ENCODE measurements at regions not wholly inside any gene's neighbourhood (a gene's known extent, or its start where the extent isn't known, plus 50 kb on each side); places are given as distances from the start of the nearest gene placed in this dataset.

DNA sequence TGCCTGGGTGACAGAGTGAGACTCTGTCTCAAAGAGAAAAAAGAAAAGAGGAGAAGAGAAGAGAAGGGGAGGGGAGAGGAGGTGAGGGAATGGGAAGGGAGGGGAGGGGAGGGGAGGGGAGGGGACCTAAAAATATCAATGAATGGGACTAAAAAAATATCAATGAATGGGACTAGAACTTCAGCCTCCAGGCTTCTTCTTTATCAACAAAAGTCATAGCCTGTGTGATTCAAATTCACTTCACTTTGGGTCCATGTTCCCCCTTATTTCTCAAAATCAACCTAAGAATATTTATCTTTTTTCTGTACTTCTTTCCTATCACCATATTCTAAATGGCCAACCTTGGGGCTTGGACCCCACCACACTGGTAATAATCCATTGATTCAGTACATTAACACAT is 92.1 kb upstream of the PIK3C3 start:
- Histone ChIP-seq H3K27ac (no peak overlapping the region), H3K36me3 (no peaks in the 10 kb centered on the region), H3K4me3 (no peak overlapping the region), H3K4me1 (replicated peaks) (no peaks in the 10 kb centered on the region), H3K9me3 (replicated peaks) (no peaks in the 10 kb centered on the region), H3K27me3 (replicated peaks) (0 out of 2 replicates have a peak, but pooled peaks cover 6% of the 10 kb centered on the region)
- no peak for DNase-seq (ENCODE audit: low read depth in 1 of 2, low spot score in 2 of 2)

DNA sequence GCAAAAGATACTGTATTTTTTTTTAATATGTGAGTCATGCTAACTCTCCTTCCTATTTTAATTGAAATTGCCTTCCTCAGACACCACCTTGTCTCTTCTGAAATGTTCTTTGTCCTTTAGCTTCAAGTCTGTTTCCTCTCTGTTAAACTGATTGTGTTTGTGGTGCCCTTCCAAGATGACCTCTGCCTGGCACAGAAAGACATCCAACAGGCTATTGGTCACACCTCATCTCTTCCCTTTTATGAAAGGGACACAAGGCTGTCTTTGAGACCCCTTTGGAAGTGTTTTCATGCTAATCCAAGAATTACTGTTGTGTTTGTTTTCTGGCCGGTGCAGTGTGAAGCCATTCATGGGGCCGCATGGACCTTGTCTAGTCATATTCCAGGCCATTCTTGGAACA is 94.0 kb upstream of the PIK3C3 start:
- no peaks in the 10 kb centered on the region for H3K36me3 ChIP-seq
- H3K27me3 ChIP-seq (replicated peaks): 0 out of 2 replicates have a peak, but pooled peaks cover 6% of the 10 kb centered on the region
- no peaks in the 10 kb centered on the region for H3K9me3 ChIP-seq (replicated peaks)
- H3K27ac ChIP-seq: no peak overlapping the region
- DNase-seq (ENCODE audit: low read depth in 1 of 2, low spot score in 2 of 2): no peak
- H3K4me1 ChIP-seq (replicated peaks): no peaks in the 10 kb centered on the region
- no peak overlapping the region for H3K4me3 ChIP-seq

DNA sequence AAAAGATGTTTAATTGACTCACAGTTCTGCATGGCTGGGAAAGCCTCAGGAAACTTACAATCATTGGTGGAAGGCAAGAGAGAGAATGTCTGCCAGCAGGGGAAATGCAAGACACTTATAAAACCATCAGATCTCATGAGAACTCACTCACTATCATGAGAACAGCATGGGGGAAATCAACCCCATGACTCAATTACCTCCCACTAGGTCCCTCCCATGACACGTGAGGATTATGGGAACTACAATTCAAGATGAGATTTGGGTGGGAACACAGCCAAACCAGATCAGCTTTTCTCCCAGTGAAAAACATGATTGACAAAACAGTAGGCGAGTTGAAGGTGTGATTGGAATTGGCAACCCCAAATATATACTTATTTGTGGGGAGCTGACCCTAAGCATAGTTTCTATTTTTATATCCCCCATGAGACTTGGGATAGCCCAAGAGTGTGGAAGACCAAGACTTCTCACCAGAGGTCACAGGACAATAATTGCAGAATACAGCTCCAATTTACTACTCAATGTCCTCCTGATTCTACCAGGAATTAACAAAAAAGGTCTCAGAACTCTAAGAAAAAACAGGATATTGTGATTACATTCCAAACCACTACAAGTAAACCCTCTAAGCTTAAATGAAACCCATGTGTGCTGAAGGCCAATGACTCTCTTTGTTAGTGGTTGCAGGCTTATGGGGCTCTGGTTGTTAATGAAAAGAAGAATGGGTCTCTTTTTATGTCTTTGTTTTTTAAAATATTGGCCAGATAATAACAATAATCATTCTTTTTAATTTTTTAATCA is 96.1 kb upstream of the PIK3C3 start:
- H3K9me3 ChIP-seq (replicated peaks): no peaks in the 10 kb centered on the region
- H3K27me3 ChIP-seq (replicated peaks): 0 out of 2 replicates have a peak, but pooled peaks cover 6% of the 10 kb centered on the region
- DNase-seq (ENCODE audit: low read depth in 1 of 2, low spot score in 2 of 2): no peak
- H3K4me3 ChIP-seq: no peak overlapping the region
- H3K27ac ChIP-seq: no peak overlapping the region
- no peaks in the 10 kb centered on the region for H3K36me3 ChIP-seq
- no peaks in the 10 kb centered on the region for H3K4me1 ChIP-seq (replicated peaks)

DNA sequence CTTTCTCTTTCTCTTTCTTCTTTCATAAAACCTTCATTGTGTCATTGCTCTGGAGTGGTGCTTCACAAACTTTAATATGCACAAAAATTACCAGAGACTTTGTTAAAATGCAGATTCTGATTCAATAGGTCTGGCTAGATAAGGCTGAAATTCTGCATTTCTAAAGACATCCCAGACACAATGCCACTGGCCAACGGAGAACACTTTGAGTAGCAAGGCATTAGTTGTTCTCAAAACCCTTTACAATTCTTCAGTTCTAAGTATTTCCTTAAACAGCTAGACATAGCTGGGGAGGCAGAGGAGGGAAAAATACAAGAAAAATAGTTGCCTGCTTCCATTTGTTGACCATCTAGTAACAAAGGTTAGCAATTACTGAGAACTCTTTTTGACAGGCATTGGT is 101.8 kb upstream of the PIK3C3 start:
- DNase-seq (ENCODE audit: low read depth in 1 of 2, low spot score in 2 of 2): no peak
- H3K9me3 ChIP-seq (replicated peaks): no peaks in the 10 kb centered on the region
- H3K4me3 ChIP-seq: no peak overlapping the region
- no peaks in the 10 kb centered on the region for H3K4me1 ChIP-seq (replicated peaks)
- H3K36me3 ChIP-seq: no peaks in the 10 kb centered on the region
- H3K27me3 ChIP-seq (replicated peaks): 0 out of 2 replicates have a peak, but pooled peaks cover 9% of the 10 kb centered on the region
- H3K27ac ChIP-seq: no peak overlapping the region

DNA sequence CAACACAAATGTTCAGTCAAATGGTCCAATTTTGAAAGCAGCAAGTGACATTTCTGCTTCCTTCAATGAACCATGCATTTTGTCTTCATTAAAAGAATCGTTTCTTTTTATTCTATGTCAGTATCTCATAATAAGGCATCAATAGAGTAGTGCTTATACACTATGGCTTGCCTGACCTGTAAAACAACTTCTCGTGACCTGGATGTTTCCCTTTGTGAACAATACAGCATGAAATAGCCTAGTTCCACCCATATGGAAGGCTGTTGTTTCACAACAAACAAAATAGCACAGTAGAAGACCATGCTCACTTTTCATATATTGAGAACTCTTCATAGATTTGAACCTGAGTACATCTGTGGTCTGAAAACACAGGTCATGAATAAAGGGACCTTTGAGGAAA is 104.3 kb upstream of the PIK3C3 start:
- DNase-seq (ENCODE audit: low read depth in 1 of 2, low spot score in 2 of 2): no peak
- Histone ChIP-seq H3K27me3 (replicated peaks) (0 out of 2 replicates have a peak, but pooled peaks cover 9% of the 10 kb centered on the region), H3K4me3 (no peak overlapping the region), H3K27ac (no peak overlapping the region), H3K9me3 (replicated peaks) (no peaks in the 10 kb centered on the region), H3K4me1 (replicated peaks) (no peaks in the 10 kb centered on the region), H3K36me3 (no peaks in the 10 kb centered on the region)

DNA sequence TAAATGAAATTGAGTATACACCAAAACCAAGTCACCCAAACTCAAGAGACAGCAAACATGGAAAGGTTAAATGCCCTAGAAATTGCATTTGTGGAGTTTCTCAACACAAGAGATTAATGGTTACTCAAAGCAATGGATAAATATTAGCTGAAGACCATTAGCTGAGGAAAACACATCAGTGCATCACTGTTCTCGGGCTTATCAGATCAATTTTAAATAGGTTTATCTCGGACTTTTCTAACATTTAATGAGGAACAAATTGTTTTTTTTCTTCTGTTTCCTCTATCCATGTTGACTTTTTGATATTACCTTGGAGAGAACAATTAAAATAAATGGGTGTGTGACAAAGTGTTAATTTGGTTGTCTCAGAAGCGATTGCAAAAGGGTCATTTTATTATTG is 105.4 kb upstream of the PIK3C3 start:
- Histone ChIP-seq H3K4me3 (no peak overlapping the region), H3K4me1 (replicated peaks) (no peaks in the 10 kb centered on the region), H3K27ac (no peak overlapping the region), H3K27me3 (replicated peaks) (0 out of 2 replicates have a peak, but pooled peaks cover 9% of the 10 kb centered on the region), H3K36me3 (no peaks in the 10 kb centered on the region), H3K9me3 (replicated peaks) (no peaks in the 10 kb centered on the region)
- DNase-seq (ENCODE audit: low read depth in 1 of 2, low spot score in 2 of 2): no peak

DNA sequence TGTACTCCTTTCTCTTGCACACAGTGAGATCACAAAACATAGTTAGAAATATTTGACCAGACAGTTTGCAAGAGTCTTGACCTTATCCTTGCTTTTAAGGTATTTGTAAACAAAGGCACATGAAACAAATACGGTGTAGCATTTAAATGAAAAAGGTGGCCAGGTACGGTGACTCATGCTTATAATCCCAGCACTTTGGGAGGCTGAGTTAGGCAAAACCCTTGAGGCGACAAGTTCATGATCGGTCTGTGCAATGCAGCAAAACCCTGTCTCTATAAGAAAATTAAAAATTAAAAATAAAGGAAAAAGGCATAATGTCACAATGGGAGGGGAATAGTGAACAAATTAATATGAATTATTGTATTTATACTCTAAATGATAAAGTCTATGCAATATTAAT is 109.5 kb upstream of the PIK3C3 start:
- no peak overlapping the region for H3K4me3 ChIP-seq
- H3K36me3 ChIP-seq: no peaks in the 10 kb centered on the region
- H3K27me3 ChIP-seq (replicated peaks): 0 out of 2 replicates have a peak, but pooled peaks cover under 1% of the 10 kb centered on the region
- no peak overlapping the region for H3K27ac ChIP-seq
- no peak for DNase-seq (ENCODE audit: low read depth in 1 of 2, low spot score in 2 of 2)
- no peaks in the 10 kb centered on the region for H3K4me1 ChIP-seq (replicated peaks)
- no peaks in the 10 kb centered on the region for H3K9me3 ChIP-seq (replicated peaks)

DNA sequence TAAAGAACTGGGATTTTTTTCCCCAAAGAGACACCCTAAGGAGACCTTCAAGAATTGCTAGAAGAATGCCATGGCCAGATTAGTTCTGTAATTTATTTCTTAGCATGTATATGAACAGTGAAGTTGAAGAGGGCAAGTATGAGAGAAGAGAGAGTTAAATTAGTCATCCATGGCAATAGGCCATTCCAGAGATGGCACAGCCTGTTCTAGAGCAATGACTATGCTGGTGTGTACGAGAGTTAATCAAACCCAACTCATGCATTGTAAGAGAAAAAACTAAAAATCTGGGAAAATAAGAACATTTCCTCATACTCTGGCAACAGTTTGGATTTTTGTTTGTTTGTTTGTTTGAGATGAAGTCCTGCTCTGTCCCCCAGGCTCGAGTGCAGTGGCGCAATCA is 112.1 kb upstream of the PIK3C3 start:
- H3K4me3 ChIP-seq: no peak overlapping the region
- no peaks in the 10 kb centered on the region for H3K36me3 ChIP-seq
- H3K27ac ChIP-seq: no peak overlapping the region
- no peaks in the 10 kb centered on the region for H3K4me1 ChIP-seq (replicated peaks)
- no peak for DNase-seq (ENCODE audit: low read depth in 1 of 2, low spot score in 2 of 2)
- H3K9me3 ChIP-seq (replicated peaks): no peaks in the 10 kb centered on the region
- H3K27me3 ChIP-seq (replicated peaks): no peaks in the 10 kb centered on the region

DNA sequence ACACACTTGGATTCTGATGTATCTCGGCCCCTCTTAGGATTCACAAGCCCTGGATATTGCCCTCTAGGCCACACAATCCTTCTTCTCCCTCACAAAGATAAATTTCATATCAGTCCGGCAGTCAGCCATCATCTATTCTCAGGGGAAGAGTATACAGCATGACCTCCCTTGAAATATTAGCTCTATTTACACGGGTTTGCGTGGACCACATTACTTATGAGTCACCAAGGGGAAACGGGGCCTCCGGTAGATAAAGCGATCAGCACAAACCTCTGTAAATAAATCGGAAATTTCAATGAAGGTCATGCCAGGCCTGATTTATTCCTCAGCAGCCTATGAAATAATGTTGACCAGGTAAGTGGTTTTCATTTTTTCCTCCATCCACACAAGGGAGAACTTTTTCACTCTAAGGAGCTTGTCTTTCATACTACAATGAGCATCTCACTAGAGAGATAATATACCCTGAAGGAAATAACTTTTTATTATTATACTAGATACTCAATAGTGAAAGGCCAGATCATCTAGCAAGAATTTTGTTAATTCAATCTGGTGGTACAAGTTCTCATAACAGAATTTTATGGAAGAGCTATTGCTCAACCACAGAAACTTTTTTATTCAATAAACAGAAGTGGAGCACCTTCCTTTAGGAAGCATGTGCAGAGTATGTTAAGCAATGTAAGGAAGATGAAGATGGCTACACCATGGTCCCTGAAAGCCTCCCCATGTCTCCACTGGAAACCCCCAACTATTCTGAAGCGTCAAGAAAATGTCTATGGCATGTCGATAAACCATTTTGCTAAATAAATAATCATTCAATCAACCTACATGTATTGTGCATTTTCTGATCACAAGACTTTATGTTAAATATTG is 125.2 kb upstream of the PIK3C3 start:
- Histone ChIP-seq H3K36me3 (no peaks in the 10 kb centered on the region), H3K27ac (no peak overlapping the region), H3K27me3 (replicated peaks) (no peaks in the 10 kb centered on the region; the same call in 1 of the 2 replicates), H3K9me3 (replicated peaks) (no peaks in the 10 kb centered on the region), H3K4me3 (no peak overlapping the region), H3K4me1 (replicated peaks) (no peaks in the 10 kb centered on the region)
- no peak for DNase-seq (ENCODE audit: low read depth in 1 of 2, low spot score in 2 of 2)

DNA sequence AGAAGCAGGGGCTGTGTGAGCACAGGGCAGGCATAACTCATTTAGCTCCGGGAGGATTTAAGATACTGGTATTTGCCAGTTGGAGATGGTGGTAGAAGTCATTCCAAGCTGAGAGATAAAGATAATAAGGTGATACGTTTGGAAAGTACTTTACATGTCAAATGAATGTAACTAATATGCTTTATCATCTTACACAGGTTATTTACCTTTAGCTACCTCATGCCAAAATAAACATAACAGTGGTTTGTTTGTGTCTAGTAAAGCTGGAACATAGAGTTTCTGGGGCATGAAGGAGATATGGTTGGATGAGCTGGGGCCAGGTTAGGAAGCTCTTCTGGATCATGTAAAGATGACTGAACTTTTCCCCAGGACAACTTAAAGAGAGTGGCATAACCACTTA is 126.9 kb upstream of the PIK3C3 start:
- Histone ChIP-seq H3K4me1 (replicated peaks) (no peaks in the 10 kb centered on the region), H3K4me3 (no peak overlapping the region), H3K9me3 (replicated peaks) (no peaks in the 10 kb centered on the region; the same call in 1 of the 2 replicates), H3K27me3 (replicated peaks) (no peaks in the 10 kb centered on the region; the same call in 1 of the 2 replicates), H3K27ac (no peak overlapping the region), H3K36me3 (no peaks in the 10 kb centered on the region)
- DNase-seq (ENCODE audit: low read depth in 1 of 2, low spot score in 2 of 2): no peak

DNA sequence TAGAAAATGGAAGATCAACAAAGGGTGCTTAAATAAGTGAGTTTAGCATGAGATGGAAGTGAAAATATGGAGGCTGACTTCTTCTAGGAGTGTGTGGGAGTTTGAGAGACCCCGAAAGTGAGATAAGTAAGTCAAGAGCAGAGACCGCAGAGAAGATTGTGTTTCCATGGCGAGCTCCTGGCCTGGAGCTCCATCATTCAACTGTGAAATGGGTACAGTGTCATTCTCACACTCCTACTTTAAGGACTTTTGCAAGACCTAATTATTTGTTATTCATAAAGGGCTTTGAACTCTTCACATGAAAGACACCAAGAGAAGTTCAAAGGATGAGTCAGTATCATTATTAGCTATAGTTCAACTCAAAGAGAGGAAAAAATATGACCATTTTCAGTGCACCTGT is 134.2 kb upstream of the PIK3C3 start:
- Histone ChIP-seq H3K4me3 (no peak overlapping the region), H3K36me3 (no peaks in the 10 kb centered on the region), H3K4me1 (replicated peaks) (no peaks in the 10 kb centered on the region), H3K9me3 (replicated peaks) (no peaks in the 10 kb centered on the region; the same call in 1 of the 2 replicates), H3K27me3 (replicated peaks) (no peaks in the 10 kb centered on the region; the same call in 1 of the 2 replicates), H3K27ac (no peak overlapping the region)
- DNase-seq (ENCODE audit: low read depth in 1 of 2, low spot score in 2 of 2): no peak

DNA sequence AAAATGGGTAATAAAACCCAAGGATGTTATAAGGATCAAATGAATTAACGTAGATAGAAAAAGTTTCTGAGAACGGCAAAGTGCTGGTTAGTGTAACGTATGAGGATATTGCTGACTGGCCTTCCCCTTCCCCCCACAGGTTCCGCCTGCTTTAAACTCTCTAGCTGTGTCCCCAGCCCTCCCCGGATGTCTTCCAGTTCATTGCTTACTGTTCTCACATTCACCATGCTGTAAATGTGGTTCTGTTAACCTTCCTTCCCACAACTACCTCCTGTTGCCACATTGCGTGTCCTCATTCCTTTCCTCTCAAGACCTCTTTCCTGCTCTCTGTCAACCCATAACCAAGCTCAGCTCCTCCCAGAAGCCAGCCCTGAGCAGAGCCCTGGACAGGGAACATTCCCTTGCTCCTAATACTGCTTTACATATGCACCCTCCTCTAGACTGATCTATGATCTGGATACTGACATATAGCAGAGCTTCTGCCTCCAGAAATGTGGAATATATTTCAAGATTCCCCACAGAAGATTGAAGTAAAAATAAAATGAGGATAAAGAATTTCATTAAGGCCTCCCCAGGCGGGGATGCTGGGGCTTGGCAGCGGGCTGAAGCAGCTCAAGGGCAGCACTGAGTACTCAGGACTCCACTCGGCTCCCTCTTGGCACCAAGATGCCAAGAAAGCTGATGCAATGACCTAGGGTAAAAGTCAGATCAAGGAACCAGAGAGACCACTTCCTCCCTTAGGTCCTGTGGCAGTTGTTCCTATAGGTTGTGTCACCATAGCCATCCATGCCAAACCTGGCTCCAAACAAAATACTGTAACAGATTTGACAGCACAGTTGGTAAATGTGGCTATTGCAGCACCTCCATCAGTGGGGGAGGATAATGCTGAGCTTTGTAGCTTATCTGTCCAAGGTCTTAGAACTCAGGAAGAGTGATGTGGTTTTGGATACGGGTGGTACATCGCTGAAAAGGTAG is 136.4 kb upstream of the PIK3C3 start:
- H3K36me3 ChIP-seq: no peaks in the 10 kb centered on the region
- H3K4me1 ChIP-seq (replicated peaks): no peaks in the 10 kb centered on the region
- H3K4me3 ChIP-seq: no peak overlapping the region
- no peak overlapping the region for H3K27ac ChIP-seq
- no peaks in the 10 kb centered on the region; the same call in 1 of the 2 replicates for H3K9me3 ChIP-seq (replicated peaks)
- no peaks in the 10 kb centered on the region; the same call in 1 of the 2 replicates for H3K27me3 ChIP-seq (replicated peaks)
- no peak for DNase-seq (ENCODE audit: low read depth in 1 of 2, low spot score in 2 of 2)

DNA sequence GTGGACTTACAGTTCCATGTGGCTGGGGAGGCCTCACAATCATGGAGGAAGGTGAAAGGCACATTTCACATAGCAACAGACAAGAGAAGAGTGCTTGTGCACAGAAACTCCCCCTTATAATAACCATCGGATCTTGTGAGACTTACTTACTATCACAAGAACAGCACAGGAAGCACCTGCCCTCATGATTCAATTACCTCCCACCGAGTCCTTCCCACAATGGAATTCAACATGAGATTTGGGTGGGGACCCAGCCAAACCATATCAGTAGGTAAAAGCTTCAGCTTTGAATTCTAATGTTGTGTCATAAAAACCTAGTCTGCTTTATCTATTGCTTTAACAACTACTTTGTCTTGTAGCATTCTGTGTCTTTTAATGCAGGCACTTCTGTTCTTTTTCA is 140.4 kb upstream of the PIK3C3 start:
- Histone ChIP-seq H3K9me3 (replicated peaks) (no peaks in the 10 kb centered on the region), H3K27me3 (replicated peaks) (no peaks in the 10 kb centered on the region), H3K36me3 (no peaks in the 10 kb centered on the region), H3K27ac (no peak overlapping the region), H3K4me1 (replicated peaks) (no peaks in the 10 kb centered on the region), H3K4me3 (no peak overlapping the region)
- no peak for DNase-seq (ENCODE audit: low read depth in 1 of 2, low spot score in 2 of 2)
